ENCODE measurements at regions not wholly inside any gene's neighbourhood (a gene's known extent, or its start where the extent isn't known, plus 50 kb on each side); places are given as distances from the start of the nearest gene placed in this dataset.
A peak's percentile ranks its signal among the peaks of the same experiment; 100 is the strongest.
"Not testable (repeated sequence)": the region's sequence is repeated elsewhere in the genome, so short reads cannot be mapped to it uniquely, and the experiment has no call there.

GRCh38 chr18:1436199-1436598 is 531.5 kb downstream of the ADCYAP1 start:
- no peak for DNase-seq

DNA sequence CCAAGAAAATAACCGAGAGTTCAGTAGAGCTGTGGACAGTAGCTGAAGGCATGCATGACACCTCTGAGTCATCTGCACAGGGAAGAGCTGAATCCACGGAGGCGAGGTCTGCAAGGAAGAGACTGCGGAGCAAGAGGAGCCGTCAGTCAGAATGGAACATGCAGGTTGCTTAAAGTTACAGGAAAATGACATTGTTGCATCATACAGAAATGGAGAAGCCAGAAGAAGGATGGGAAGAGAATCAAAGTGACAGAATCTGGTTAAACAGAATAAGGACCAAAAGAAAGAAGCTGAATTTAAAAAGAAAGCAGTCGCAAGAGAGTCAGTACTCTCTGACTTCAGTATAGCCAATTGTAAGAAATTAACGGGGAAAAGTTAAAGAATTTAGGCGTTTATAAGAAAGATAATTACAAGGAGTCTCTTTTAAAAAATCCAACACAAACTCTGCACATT is 533.8 kb downstream of the ADCYAP1 start:
- DNase-seq = no peak

DNA sequence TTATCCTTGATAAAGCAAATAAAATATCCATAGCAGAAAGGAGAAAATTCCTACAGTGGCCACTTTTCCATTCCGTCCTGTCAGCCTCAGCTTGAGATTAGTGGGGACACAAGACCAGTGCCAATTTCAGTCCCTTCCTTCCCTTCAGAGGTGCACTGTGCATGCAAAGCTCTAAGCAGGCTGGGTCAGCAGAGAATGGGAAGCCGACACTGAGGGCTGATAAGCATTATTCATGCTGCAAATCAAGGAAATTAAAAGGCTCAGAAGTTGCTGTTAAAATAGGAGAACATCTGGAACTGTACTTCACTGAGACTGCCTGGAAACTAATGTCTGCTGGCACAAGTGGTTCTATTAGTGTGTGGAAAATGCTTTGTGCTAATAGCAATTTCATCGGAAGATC is 534.3 kb downstream of the ADCYAP1 start:
- DNase-seq = no peak

GRCh38 chr18:1444062-1444461 is 539.4 kb downstream of the ADCYAP1 start:
- DNase-seq = not testable (repeated sequence)

DNA sequence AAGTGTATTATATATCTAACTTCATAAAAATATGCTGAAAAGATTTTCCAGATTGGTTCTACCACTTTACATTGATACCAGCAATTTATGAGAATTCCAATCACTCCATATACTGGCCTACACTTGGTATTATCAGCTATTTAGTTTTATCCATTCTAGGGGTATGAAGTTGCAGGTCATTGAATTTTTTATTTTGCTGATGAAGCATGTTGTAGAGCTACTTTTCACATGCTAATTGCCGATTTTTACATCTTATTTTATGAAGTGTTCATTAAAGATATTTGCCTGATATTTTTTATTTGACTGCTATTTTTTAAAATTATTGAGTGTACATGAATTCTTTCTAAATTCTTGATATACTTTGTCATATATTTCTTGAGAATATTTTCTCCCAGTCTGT is 542.1 kb downstream of the ADCYAP1 start:
- DNase-seq = no peak

- DNase-seq = no peak
Measured at GRCh38 chr18:1452821-1453220, 548.1 kb downstream of the ADCYAP1 start.

- DNase-seq = no peak
Measured at GRCh38 chr18:1455605-1456004, 550.9 kb downstream of the ADCYAP1 start.

DNA sequence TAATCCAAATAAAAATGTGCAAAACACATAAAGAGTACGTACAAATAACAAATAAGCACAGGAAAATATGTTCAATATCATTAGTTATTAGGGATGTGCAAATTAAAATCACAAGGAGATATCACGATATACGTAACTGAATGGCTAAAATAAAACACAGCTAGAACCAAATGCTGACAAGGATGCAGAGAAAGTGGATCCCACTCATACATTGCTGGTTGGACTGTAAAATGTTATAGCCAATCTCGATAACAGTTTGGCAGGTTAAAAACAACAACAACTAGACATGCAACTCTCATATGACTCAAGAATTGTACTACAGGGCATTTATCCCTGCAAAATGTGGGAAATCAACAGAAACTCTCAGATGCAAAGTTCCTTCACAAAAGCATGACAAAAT is 553.9 kb downstream of the ADCYAP1 start:
- no peak for DNase-seq

GRCh38 chr18:1463981-1464380 is 559.3 kb downstream of the ADCYAP1 start:
- no peak for DNase-seq

DNA sequence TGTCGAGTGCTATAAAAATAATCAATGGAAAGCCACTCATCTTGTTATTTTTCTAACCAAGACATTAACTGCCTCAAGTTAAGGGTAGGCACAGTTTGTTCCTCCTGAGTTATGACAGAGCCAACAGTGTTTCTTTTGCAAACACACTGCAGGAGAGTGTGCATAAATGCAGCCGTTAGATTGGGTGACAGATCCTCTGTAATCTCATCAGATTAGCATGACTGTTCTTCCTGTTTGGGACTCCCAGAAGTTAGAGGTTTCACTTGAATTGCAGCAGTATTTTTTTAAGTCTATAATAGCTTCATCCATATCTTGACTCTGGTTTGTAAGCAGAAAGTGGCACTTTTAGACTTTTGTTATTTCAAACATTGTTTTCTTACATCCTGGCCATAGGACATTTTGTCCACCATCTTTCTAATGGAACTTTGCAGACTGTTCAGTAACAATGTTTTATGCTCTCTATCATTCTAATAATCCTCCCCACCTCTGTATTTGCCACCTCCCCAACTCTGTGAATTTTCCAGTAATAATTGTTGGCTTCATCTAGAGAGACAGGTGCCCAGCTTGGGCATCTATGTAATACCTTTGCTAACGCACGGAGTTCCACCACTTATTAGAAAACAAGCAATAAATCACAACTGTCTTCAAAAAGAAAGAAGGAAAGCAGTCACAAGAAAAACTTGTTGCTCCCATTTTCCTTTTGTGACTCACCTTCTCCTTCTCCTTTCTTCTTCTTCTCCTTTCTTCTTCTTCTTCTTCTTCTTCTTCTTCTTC is 560.0 kb downstream of the ADCYAP1 start:
- no peak for DNase-seq

GRCh38 chr18:1466035-1466434 is 561.4 kb downstream of the ADCYAP1 start:
- DNase-seq = no peak

GRCh38 chr18:1467461-1467964 is 562.8 kb downstream of the ADCYAP1 start:
- no peak for DNase-seq

- DNase-seq = no peak
Measured at GRCh38 chr18:1468550-1468949, 563.9 kb downstream of the ADCYAP1 start.

- DNase-seq = no peak
Measured at GRCh38 chr18:1475867-1476266, 571.2 kb downstream of the ADCYAP1 start.

- DNase-seq = no peak
Measured at GRCh38 chr18:1480309-1480708, 575.6 kb downstream of the ADCYAP1 start.

DNA sequence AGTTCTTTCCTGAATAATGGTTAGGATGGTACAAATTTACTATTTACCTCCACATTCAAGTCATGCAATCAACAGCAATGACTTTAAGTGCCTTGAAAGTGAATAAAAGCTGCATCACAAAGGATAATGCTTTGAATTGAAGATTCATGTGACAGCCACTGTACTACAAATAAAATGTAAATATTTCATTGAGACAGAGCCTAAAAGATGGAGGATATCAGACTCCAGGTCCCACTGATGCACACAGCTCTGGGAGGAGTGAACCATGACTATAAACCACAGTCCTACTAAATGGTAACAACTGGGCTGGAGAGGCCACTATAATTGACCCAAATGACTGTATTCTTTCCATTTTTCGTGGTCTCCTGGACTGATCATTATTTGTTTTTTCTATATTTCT is 576.9 kb downstream of the ADCYAP1 start:
- DNase-seq = no peak

DNA sequence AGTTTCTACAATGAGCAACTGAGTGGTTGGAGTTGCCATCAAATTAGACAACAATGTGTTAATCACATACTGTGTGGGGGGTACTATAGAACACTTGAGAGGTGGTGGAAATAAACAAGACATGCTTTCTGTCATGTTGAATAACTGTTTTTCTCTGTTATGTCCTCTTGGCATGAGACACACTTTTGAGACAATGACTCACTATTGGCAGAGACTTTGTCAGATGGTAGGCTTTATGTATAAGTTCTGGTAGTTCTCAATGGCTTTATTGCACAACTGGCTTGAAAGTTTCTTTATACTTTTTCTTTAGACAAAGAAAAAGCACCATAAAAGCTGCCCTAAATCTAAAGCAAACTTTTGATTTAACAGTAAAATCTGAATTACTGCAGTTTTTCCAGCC is 578.7 kb downstream of the ADCYAP1 start:
- DNase-seq = no peak

GRCh38 chr18:1487457-1487856 is 582.8 kb downstream of the ADCYAP1 start:
- no peak for DNase-seq

- no peak for DNase-seq
Measured at GRCh38 chr18:1488394-1488793, 583.7 kb downstream of the ADCYAP1 start.

- DNase-seq = peak; percentile 43
Measured at GRCh38 chr18:1488957-1489356, 584.3 kb downstream of the ADCYAP1 start.

DNA sequence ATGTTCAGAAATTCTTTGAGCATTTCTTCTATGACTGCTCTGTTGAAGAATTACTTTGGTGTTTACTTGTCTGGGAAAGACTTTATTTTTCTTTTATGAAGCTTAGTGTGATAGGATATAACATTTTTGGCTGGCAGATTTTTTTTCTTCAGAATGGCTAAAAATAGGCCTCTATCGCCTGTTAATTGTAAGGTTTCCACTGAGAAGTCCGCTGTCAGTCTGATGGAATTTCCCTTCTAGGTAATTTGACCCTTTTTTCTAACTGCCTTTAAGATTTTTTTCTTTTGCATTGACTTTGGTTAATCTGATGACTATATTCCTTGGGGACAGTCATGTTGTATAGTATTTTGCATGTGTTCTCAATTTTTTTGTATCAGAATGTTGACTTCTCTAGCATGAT is 590.7 kb downstream of the ADCYAP1 start:
- no peak for DNase-seq

- no peak for DNase-seq
Measured at GRCh38 chr18:1496096-1496495, 591.4 kb downstream of the ADCYAP1 start.

GRCh38 chr18:1498216-1498615 is 593.5 kb downstream of the ADCYAP1 start:
- no peak for DNase-seq

GRCh38 chr18:1499265-1499664 is 594.6 kb downstream of the ADCYAP1 start:
- no peak for DNase-seq

DNA sequence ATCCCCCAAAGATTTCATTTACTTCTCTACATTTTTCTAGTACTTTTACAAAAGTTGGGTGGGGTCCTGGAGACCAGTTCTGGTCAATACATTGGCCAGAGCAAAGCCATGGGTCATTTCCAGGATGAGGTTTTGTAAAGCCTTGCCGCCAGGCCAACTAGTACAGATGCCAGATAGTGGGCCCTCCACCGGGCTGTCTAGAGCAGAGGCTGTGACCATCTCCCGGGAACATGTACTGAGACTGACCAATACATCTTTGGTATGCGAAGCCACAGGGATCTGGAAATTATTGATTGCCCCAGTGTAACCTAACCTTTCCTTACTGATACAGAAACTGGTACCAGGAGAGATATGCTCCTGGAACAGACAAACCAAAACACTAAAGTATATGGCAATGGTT is 599.2 kb downstream of the ADCYAP1 start:
- no peak for DNase-seq

Data from NCI-H1105 (cell line).